DND-41 (cell line): ENCODE measurements at regions not wholly inside any gene's neighbourhood (a gene's known extent, or its start where the extent isn't known, plus 50 kb on each side); places are given as distances from the start of the nearest gene placed in this dataset.

Experiments
- EZH2 ChIP-seq: IDR thresholded peaks from 3 replicates; pipeline ENCODE4 v1.6.1; 2012; ENCODE audit warnings: borderline replicate concordance, low read depth, mild to moderate bottlenecking, moderate library complexity, low read length, inconsistent platforms; ENCODE audit not compliant: severe bottlenecking
- TF ChIP-seq, protein P1 (sequence below): IDR thresholded peaks from 2 replicates; pipeline ENCODE4 v1.5.1; 2012; ENCODE audit warnings: borderline replicate concordance, low read length, moderate library complexity, mild to moderate bottlenecking; ENCODE audit not compliant: poor library complexity, severe bottlenecking; ENCODE audit errors: extremely low read depth

- TF ChIP-seq, protein P1, sequence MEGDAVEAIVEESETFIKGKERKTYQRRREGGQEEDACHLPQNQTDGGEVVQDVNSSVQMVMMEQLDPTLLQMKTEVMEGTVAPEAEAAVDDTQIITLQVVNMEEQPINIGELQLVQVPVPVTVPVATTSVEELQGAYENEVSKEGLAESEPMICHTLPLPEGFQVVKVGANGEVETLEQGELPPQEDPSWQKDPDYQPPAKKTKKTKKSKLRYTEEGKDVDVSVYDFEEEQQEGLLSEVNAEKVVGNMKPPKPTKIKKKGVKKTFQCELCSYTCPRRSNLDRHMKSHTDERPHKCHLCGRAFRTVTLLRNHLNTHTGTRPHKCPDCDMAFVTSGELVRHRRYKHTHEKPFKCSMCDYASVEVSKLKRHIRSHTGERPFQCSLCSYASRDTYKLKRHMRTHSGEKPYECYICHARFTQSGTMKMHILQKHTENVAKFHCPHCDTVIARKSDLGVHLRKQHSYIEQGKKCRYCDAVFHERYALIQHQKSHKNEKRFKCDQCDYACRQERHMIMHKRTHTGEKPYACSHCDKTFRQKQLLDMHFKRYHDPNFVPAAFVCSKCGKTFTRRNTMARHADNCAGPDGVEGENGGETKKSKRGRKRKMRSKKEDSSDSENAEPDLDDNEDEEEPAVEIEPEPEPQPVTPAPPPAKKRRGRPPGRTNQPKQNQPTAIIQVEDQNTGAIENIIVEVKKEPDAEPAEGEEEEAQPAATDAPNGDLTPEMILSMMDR: no peak
- no peak for TF ChIP-seq EZH2
These were observed 632.7 kb downstream of the RFPL4B start for GRCh38 chr6:112979830-112980229.
